ENCODE measurements at regions not wholly inside any gene's neighbourhood (a gene's known extent, or its start where the extent isn't known, plus 50 kb on each side); places are given as distances from the start of the nearest gene placed in this dataset.
"Not testable (repeated sequence)": the region's sequence is repeated elsewhere in the genome, so short reads cannot be mapped to it uniquely, and the experiment has no call there.

GRCh38 chr5:44943647-44944046 lies 134.9 kb downstream of the MRPS30 start:
- peak in 1 of 2 experiments; percentile 45 for DNase-seq

GRCh38 chr5:44945743-44946142 lies 137.0 kb downstream of the MRPS30 start:
- no peak for DNase-seq

GRCh38 chr5:44949687-44950086 lies 140.9 kb downstream of the MRPS30 start:
- peak; percentile 32 to 73 for DNase-seq

GRCh38 chr5:44951371-44951770 lies 142.6 kb downstream of the MRPS30 start:
- peak; percentile 49 to 55 for DNase-seq

- DNase-seq: peak; percentile 82 to 83
Measured at GRCh38 chr5:44952376-44952775, 143.6 kb downstream of the MRPS30 start.

GRCh38 chr5:44953078-44953477 lies 144.3 kb downstream of the MRPS30 start:
- DNase-seq: no peak

- not testable (repeated sequence) for DNase-seq
Measured at GRCh38 chr5:44958943-44959454, 150.3 kb downstream of the MRPS30 start.

- no peak for DNase-seq
Measured at GRCh38 chr5:44969825-44970224, 161.1 kb downstream of the MRPS30 start.

GRCh38 chr5:44970963-44971362 lies 162.2 kb downstream of the MRPS30 start:
- DNase-seq: not testable (repeated sequence)

- DNase-seq: no peak
Measured at GRCh38 chr5:44974813-44975212, 166.1 kb downstream of the MRPS30 start.

- DNase-seq: no peak
Measured at GRCh38 chr5:44981708-44982107, 173.0 kb downstream of the MRPS30 start.

GRCh38 chr5:44983006-44983405 lies 174.3 kb downstream of the MRPS30 start:
- DNase-seq: no peak

GRCh38 chr5:44987026-44987425 lies 178.3 kb downstream of the MRPS30 start:
- no peak for DNase-seq

GRCh38 chr5:44991693-44992092 lies 182.9 kb downstream of the MRPS30 start:
- no peak for DNase-seq

GRCh38 chr5:44993286-44993685 lies 184.5 kb downstream of the MRPS30 start:
- DNase-seq: no peak

GRCh38 chr5:44997506-44997905 lies 188.8 kb downstream of the MRPS30 start:
- DNase-seq: no peak

- DNase-seq: not testable (repeated sequence)
Measured at GRCh38 chr5:45007102-45007501, 198.4 kb downstream of the MRPS30 start.

- no peak for DNase-seq
Measured at GRCh38 chr5:45017568-45017967, 208.8 kb downstream of the MRPS30 start.

- DNase-seq: no peak
Measured at GRCh38 chr5:45029553-45029952, 220.8 kb downstream of the MRPS30 start.

GRCh38 chr5:45035991-45036390 lies 227.2 kb downstream of the MRPS30 start:
- no peak for DNase-seq

GRCh38 chr5:45037927-45038326 lies 229.2 kb downstream of the MRPS30 start:
- DNase-seq: no peak

GRCh38 chr5:45038366-45038987 lies 229.7 kb downstream of the MRPS30 start:
- peak; percentile 83 to 90 for DNase-seq

GRCh38 chr5:45042283-45042682 lies 233.5 kb downstream of the MRPS30 start:
- no peak for DNase-seq

- DNase-seq: no peak
Measured at GRCh38 chr5:45057564-45057963, 248.8 kb downstream of the MRPS30 start.

- DNase-seq: no peak
Measured at GRCh38 chr5:45060724-45061123, 252.0 kb downstream of the MRPS30 start.
